Osteoblast (primary cell): ENCODE measurements at regions not wholly inside any gene's neighbourhood (a gene's known extent, or its start where the extent isn't known, plus 50 kb on each side); places are given as distances from the start of the nearest gene placed in this dataset.

ENCODE experiments used
- DNase-seq: peaks from one replicate; pipeline ENCODE4 v3.0.0; 2011; ENCODE audit warnings: low spot score, mixed read lengths; ENCODE audit not compliant: insufficient read length; ENCODE audit errors: missing footprints
- H2AFZ ChIP-seq: 2 replicates; pipeline ENCODE4 v1.6.0; 2011; ENCODE audit warnings: mild to moderate bottlenecking, low read length
- H3K27ac ChIP-seq: 2 replicates; pipeline ENCODE4 v1.5.1; 2011; ENCODE audit warnings: mild to moderate bottlenecking, low read depth, low read length, moderate library complexity
- H3K27me3 ChIP-seq: 2 replicates; pipeline ENCODE4 v1.6.0; 2012; ENCODE audit warnings: mild to moderate bottlenecking, control low read depth, inconsistent platforms, low read length, moderate library complexity; ENCODE audit not compliant: insufficient read depth
- H3K36me3 ChIP-seq: 2 replicates; pipeline ENCODE4 v1.5.1; 2011; ENCODE audit warnings: mild to moderate bottlenecking, low read length, control low read depth, moderate library complexity; ENCODE audit not compliant: insufficient read depth
- H3K4me1 ChIP-seq: 2 replicates; pipeline ENCODE4 v1.5.1; 2011; ENCODE audit warnings: mild to moderate bottlenecking, low read length, control low read depth, moderate library complexity; ENCODE audit not compliant: insufficient read depth
- H3K4me2 ChIP-seq: 2 replicates; pipeline ENCODE4 v1.6.0; 2011; ENCODE audit warnings: mild to moderate bottlenecking, low read length; ENCODE audit not compliant: insufficient read depth
- H3K4me3 ChIP-seq: fragments of 200-600 bp; sonication (generic); 3 replicates; pipeline ENCODE4 v1.5.1; 2012; ENCODE audit warnings: mild to moderate bottlenecking, low read length, inconsistent platforms; ENCODE audit not compliant: insufficient read depth
- H3K79me2 ChIP-seq: 2 replicates; pipeline ENCODE4 v1.6.0; 2012; ENCODE audit warnings: mild to moderate bottlenecking, low read length, control low read depth, inconsistent platforms; ENCODE audit not compliant: insufficient read depth
- H3K9me3 ChIP-seq: 2 replicates; pipeline ENCODE4 v1.5.1; 2011; ENCODE audit warnings: low read depth, low read length, control low read depth
- H4K20me1 ChIP-seq: 2 replicates; pipeline ENCODE4 v1.6.0; 2012; ENCODE audit warnings: mild to moderate bottlenecking, low read length, control low read depth; ENCODE audit not compliant: insufficient read depth
- CTCF ChIP-seq: IDR thresholded peaks from 2 replicates; pipeline ENCODE4 v1.5.1; 2011; ENCODE audit warnings: mild to moderate bottlenecking, low read depth, low read length, moderate library complexity; ENCODE audit errors: extremely low read depth

- Histone ChIP-seq H3K4me2 (no peak overlapping the region), H3K27me3 (no peaks in the 10 kb centered on the region), H3K27ac (no peak overlapping the region), H3K4me1 (no peaks in the 10 kb centered on the region), H3K9me3 (no peaks in the 10 kb centered on the region), H3K36me3 (no peaks in the 10 kb centered on the region), H2AFZ (no peak overlapping the region), H3K79me2 (no peaks in the 10 kb centered on the region), H4K20me1 (no peaks in the 10 kb centered on the region), H3K4me3 (no peak overlapping the region)
- no peak for TF ChIP-seq CTCF
- DNase-seq, result peak; percentile 60
Measured at GRCh38 chr22:47610764-47611163, 848.3 kb downstream of the TBC1D22A start.

GRCh38 chr22:47610281-47610680 is 847.8 kb downstream of the TBC1D22A start:
- Histone ChIP-seq H3K9me3 (no peaks in the 10 kb centered on the region), H3K4me2 (no peak overlapping the region), H3K4me1 (no peaks in the 10 kb centered on the region), H2AFZ (no peak overlapping the region), H4K20me1 (no peaks in the 10 kb centered on the region), H3K27me3 (no peaks in the 10 kb centered on the region), H3K4me3 (no peak overlapping the region), H3K36me3 (no peaks in the 10 kb centered on the region), H3K79me2 (no peaks in the 10 kb centered on the region), H3K27ac (no peak overlapping the region)
- TF ChIP-seq CTCF, result no peak
- DNase-seq, result peak; percentile 27

GRCh38 chr22:47609653-47610052 is 847.2 kb downstream of the TBC1D22A start:
- Histone ChIP-seq H3K9me3 (no peaks in the 10 kb centered on the region), H2AFZ (no peak overlapping the region), H3K27me3 (no peaks in the 10 kb centered on the region), H4K20me1 (no peaks in the 10 kb centered on the region), H3K4me3 (no peak overlapping the region), H3K27ac (no peak overlapping the region), H3K4me2 (no peak overlapping the region), H3K4me1 (no peaks in the 10 kb centered on the region), H3K79me2 (no peaks in the 10 kb centered on the region), H3K36me3 (no peaks in the 10 kb centered on the region)
- DNase-seq, result peak; percentile 14
- TF ChIP-seq CTCF, result no peak

GRCh38 chr22:47608421-47608820 is 846.0 kb downstream of the TBC1D22A start:
- no peaks in the 10 kb centered on the region for H4K20me1 ChIP-seq
- DNase-seq, result peak; percentile 26
- H3K4me2 ChIP-seq, result no peak overlapping the region
- no peak for TF ChIP-seq CTCF
- no peak overlapping the region for H3K4me3 ChIP-seq
- H3K27ac ChIP-seq, result no peak overlapping the region
- H2AFZ ChIP-seq, result no peak overlapping the region
- H3K27me3 ChIP-seq, result no peaks in the 10 kb centered on the region
- H3K36me3 ChIP-seq, result no peaks in the 10 kb centered on the region
- H3K9me3 ChIP-seq, result no peaks in the 10 kb centered on the region
- H3K79me2 ChIP-seq, result no peaks in the 10 kb centered on the region
- H3K4me1 ChIP-seq, result no peaks in the 10 kb centered on the region
